Astrocyte of the cerebellum (primary cell): ENCODE measurements at regions not wholly inside any gene's neighbourhood (a gene's known extent, or its start where the extent isn't known, plus 50 kb on each side); places are given as distances from the start of the nearest gene placed in this dataset.

ENCODE experiments used
- DNase-seq: peaks from one replicate; pipeline ENCODE4 v3.0.0-alpha.2; 2011; ENCODE audit warnings: low read depth
- H3K4me3 ChIP-seq: 2 replicates; pipeline ENCODE4 v1.5.1; 2011; ENCODE audit warnings: mild to moderate bottlenecking, low read depth, low read length, moderate library complexity
- CTCF ChIP-seq: IDR thresholded peaks from 2 replicates; pipeline ENCODE4 v1.5.1; 2012; ENCODE audit warnings: low read length, low read depth, moderate library complexity, mild to moderate bottlenecking; ENCODE audit errors: missing control alignments
- in situ Hi-C: cut with HindIII; loops from 2 replicates; pipeline ENCODE4 v1.10.0; 2017; ENCODE audit warnings: low sequenced_read_pairs

DNA sequence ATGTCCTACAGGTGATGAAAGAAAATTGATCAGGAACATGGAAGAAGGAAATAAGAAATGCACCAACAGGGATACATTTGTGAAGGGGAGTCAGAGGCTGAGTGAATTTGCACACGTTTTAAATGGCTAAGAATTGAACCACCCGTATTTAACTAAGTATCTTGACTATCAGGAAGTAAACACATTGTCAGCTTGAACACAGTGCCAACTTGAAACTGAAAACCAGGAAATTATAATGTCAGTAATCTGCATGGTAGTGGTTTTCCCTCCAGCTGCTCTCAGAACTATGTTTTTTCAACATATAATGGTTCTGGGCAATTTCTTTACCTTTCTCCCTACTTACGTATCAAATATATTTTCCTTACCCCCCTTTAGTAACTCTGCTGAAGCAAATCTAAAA, 366.5 kb upstream of the POU3F2 start:
- no peak overlapping the region for H3K4me3 ChIP-seq
- TF ChIP-seq CTCF: no peak
- DNase-seq: no peak
- in situ Hi-C loops: no loop called here

DNA sequence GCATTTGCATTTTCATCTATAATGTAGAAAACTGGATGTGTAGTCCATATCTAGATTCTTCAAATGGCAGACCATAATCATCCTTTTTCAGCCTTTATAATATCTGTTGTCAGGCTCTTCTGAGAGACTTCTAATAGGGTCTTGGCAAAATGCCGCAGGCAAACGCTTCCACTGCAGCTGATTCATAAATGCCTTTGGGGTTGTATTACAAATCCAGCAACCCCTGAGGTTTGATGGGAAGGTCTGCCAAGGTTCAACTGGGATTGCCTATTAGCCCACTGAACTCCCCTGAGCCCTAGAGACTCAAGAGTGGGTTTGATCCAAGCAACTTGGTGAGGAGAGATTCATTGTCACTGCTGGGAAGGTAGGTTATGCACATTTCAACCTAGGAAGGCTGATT, 365.2 kb upstream of the POU3F2 start:
- in situ Hi-C loops: no loop called here
- TF ChIP-seq CTCF: no peak
- no peak overlapping the region for H3K4me3 ChIP-seq
- peak; percentile 59 for DNase-seq

DNA sequence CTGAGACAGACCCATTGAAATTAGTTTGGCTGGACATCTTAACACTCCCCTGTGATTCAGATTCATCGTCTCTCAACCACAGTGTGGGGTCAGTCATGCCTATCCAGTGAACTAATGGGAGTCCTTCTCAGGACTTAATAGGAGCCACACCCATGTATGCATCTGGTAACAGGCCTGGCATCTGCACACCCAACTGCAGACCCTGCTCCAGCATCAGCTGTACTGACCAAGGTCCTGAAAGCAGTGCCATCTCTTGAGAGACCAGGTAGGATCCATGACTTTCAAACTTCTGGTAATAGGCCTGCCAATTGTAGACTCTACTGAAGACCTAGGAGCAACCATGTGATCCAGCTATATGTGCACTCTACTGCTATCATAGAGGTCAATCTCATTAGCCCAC, 363.6 kb upstream of the POU3F2 start:
- H3K4me3 ChIP-seq: no peak overlapping the region
- no peak for DNase-seq
- no peak for TF ChIP-seq CTCF
- in situ Hi-C loops: no loop called here

DNA sequence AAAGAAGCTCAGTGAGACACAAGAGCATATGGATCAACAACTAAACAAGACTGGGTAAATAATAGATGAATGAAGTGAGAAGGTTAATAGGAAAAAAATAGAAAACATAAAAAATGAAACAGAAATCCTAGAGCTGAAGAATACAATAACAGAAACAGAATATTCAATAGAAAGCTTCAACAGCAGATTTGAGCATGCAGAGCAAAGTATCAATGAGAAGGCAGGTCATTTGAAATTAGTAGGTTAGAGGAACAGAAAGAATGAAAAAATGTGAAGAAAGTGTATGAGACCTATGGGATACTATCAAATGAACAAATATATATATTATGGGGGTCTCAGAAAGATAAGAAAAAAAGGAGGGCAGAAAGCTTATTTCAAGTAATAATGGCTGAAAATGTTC, 362.9 kb upstream of the POU3F2 start:
- in situ Hi-C loops: no loop called here
- no peak for TF ChIP-seq CTCF
- H3K4me3 ChIP-seq: no peak overlapping the region
- DNase-seq: no peak

DNA sequence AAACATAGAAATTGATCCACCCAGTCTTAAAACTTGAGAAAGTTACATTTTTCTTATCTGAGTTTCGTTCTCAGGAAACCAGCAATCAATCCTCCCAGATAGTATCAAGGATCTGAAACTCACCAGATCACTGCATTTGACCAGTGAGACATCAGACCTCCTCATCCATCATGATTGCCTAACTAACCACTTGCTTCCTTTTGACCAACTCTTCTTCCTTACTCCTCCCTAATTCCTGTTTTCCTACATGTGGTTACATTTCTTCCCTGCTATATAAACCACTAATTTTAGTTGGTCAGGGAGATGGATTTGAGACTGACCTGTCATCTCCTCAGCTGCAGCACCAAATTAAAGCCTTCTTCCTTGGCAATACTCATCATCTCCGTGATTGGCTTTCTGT, 357.1 kb upstream of the POU3F2 start:
- no peak for TF ChIP-seq CTCF
- in situ Hi-C loops: no loop called here
- H3K4me3 ChIP-seq: no peak overlapping the region
- DNase-seq: no peak

GRCh38 chr6:98484696-98485095, 349.7 kb upstream of the POU3F2 start:
- in situ Hi-C loops: no loop called here
- no peak for TF ChIP-seq CTCF
- DNase-seq: no peak
- H3K4me3 ChIP-seq: no peak overlapping the region

- H3K4me3 ChIP-seq: no peak overlapping the region
- no peak for DNase-seq
- no peak for TF ChIP-seq CTCF
- in situ Hi-C loops: no loop called here
These were observed 348.8 kb upstream of the POU3F2 start for GRCh38 chr6:98485593-98485992.
